ENCODE measurements at regions not wholly inside any gene's neighbourhood (a gene's known extent, or its start where the extent isn't known, plus 50 kb on each side); places are given as distances from the start of the nearest gene placed in this dataset.

DNA sequence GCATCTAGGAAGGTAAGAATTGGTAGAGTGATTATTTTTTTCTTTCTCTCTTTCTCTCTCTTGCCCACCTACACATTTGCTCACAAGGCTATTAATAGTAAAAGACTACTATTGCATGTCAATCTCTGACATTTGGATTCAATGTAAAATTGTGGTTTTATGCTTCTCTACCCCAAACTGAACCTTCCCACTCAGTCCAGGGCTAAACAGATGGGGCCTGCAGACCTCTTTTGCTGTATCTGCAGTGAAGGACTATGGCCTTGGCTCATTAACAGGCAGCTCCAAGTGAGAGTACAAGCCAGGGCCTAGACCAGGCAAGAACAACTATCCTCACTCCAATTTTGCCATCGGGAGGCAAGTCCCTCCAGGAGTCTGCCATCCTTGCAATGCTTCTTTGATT, 68.3 kb upstream of the ARL4C start:
- no peak for TF ChIP-seq POLR2AphosphoS5 (IDR thresholded peaks at IDR 0.05)
- TF ChIP-seq, protein P1, sequence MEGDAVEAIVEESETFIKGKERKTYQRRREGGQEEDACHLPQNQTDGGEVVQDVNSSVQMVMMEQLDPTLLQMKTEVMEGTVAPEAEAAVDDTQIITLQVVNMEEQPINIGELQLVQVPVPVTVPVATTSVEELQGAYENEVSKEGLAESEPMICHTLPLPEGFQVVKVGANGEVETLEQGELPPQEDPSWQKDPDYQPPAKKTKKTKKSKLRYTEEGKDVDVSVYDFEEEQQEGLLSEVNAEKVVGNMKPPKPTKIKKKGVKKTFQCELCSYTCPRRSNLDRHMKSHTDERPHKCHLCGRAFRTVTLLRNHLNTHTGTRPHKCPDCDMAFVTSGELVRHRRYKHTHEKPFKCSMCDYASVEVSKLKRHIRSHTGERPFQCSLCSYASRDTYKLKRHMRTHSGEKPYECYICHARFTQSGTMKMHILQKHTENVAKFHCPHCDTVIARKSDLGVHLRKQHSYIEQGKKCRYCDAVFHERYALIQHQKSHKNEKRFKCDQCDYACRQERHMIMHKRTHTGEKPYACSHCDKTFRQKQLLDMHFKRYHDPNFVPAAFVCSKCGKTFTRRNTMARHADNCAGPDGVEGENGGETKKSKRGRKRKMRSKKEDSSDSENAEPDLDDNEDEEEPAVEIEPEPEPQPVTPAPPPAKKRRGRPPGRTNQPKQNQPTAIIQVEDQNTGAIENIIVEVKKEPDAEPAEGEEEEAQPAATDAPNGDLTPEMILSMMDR (IDR thresholded peaks at IDR 0.05) = no peak
- TF ChIP-seq POLR2A (IDR thresholded peaks at IDR 0.05) = no peak
